AG09319 (cell line): ENCODE measurements at regions not wholly inside any gene's neighbourhood (a gene's known extent, or its start where the extent isn't known, plus 50 kb on each side); places are given as distances from the start of the nearest gene placed in this dataset.

Experiments
- DNase-seq: peaks from one replicate; pipeline ENCODE4 v3.0.0-alpha.2; 2010; ENCODE audit warnings: low read depth; ENCODE audit errors: extremely low read depth
- CTCF ChIP-seq: IDR thresholded peaks from 2 replicates; pipeline ENCODE4 v1.5.1; 2011; ENCODE audit warnings: low read depth, mild to moderate bottlenecking, inconsistent platforms, low read length, moderate library complexity

- no peak for TF ChIP-seq CTCF
- no peak for DNase-seq
These were observed 958.9 kb downstream of the RPA4 start for GRCh38 chrX:97842468-97843199.

- no peak for DNase-seq
- no peak for TF ChIP-seq CTCF
These were observed 959.6 kb downstream of the RPA4 start for GRCh38 chrX:97843200-97843811.

- DNase-seq: no peak
- no peak for TF ChIP-seq CTCF
These were observed 960.5 kb downstream of the RPA4 start for GRCh38 chrX:97844161-97844560.

- no peak for DNase-seq
- no peak for TF ChIP-seq CTCF
These were observed 961.2 kb downstream of the RPA4 start for GRCh38 chrX:97844943-97845342.

- TF ChIP-seq CTCF: no peak
- no peak for DNase-seq
These were observed 961.7 kb downstream of the RPA4 start for GRCh38 chrX:97845451-97845850.

GRCh38 chrX:97846228-97846627 is 962.5 kb downstream of the RPA4 start:
- TF ChIP-seq CTCF: no peak
- no peak for DNase-seq

GRCh38 chrX:97846718-97847237 is 963.1 kb downstream of the RPA4 start:
- TF ChIP-seq CTCF: no peak
- DNase-seq: no peak
